ENCODE measurements at regions not wholly inside any gene's neighbourhood (a gene's known extent, or its start where the extent isn't known, plus 50 kb on each side); places are given as distances from the start of the nearest gene placed in this dataset.

GRCh38 chr15:38861108-38861507, 296.5 kb upstream of the RASGRP1 start:
- no peak for TF ChIP-seq CTCF (IDR thresholded peaks at IDR 0.05; ENCODE audit: low read depth, low read length, missing control alignments)
- no peaks in the 10 kb centered on the region for H3K27me3 ChIP-seq (replicated peaks)
- in situ Hi-C loops (cut with HindIII; ENCODE audit: low pct_ligation_motif_present, low sequenced_read_pairs): no loop called here
- H3K4me3 ChIP-seq (ENCODE audit: low read depth, low read length): no peak overlapping the region
- no peaks in the 10 kb centered on the region for H3K36me3 ChIP-seq (replicated peaks)
- DNase-seq: no peak
- H3K27ac ChIP-seq: no peak overlapping the region

- in situ Hi-C loops (cut with HindIII; ENCODE audit: low pct_ligation_motif_present, low sequenced_read_pairs): no loop called here
- DNase-seq: no peak
- no peak overlapping the region for H3K27ac ChIP-seq
- H3K27me3 ChIP-seq (replicated peaks): no peaks in the 10 kb centered on the region
- H3K4me3 ChIP-seq (ENCODE audit: low read depth, low read length): no peak overlapping the region
- TF ChIP-seq CTCF (IDR thresholded peaks at IDR 0.05; ENCODE audit: low read depth, low read length, missing control alignments): no peak
- no peaks in the 10 kb centered on the region for H3K36me3 ChIP-seq (replicated peaks)
Observed at GRCh38 chr15:38862099-38862498, 297.5 kb upstream of the RASGRP1 start.

GRCh38 chr15:38863381-38863780, 298.8 kb upstream of the RASGRP1 start:
- no peak for DNase-seq
- in situ Hi-C loops (cut with HindIII; ENCODE audit: low pct_ligation_motif_present, low sequenced_read_pairs): no loop called here
- Histone ChIP-seq H3K27me3 (replicated peaks) (no peaks in the 10 kb centered on the region), H3K27ac (no peak overlapping the region), H3K36me3 (replicated peaks) (no peaks in the 10 kb centered on the region), H3K4me3 (ENCODE audit: low read depth, low read length) (no peak overlapping the region)
- no peak for TF ChIP-seq CTCF (IDR thresholded peaks at IDR 0.05; ENCODE audit: low read depth, low read length, missing control alignments)

- H3K4me3 ChIP-seq (ENCODE audit: low read depth, low read length): no peak overlapping the region
- no peaks in the 10 kb centered on the region for H3K36me3 ChIP-seq (replicated peaks)
- peak; percentile 48 for TF ChIP-seq CTCF (IDR thresholded peaks at IDR 0.05; ENCODE audit: low read depth, low read length, missing control alignments)
- no peaks in the 10 kb centered on the region for H3K27me3 ChIP-seq (replicated peaks)
- DNase-seq: no peak
- no peak overlapping the region for H3K27ac ChIP-seq
- in situ Hi-C loops (cut with HindIII; ENCODE audit: low pct_ligation_motif_present, low sequenced_read_pairs): no loop called here
Observed at GRCh38 chr15:38864122-38864521, 299.5 kb upstream of the RASGRP1 start.

- no peak overlapping the region for H3K4me3 ChIP-seq (ENCODE audit: low read depth, low read length)
- in situ Hi-C loops (cut with HindIII; ENCODE audit: low pct_ligation_motif_present, low sequenced_read_pairs): no loop called here
Observed at GRCh38 chr15:38864827-38865581, 300.4 kb upstream of the RASGRP1 start.

More at GRCh38 chr15:38864827-38865581, 300.4 kb upstream of the RASGRP1 start:
- H3K36me3 ChIP-seq (replicated peaks): no peaks in the 10 kb centered on the region
- peak; percentile 16 for TF ChIP-seq CTCF (IDR thresholded peaks at IDR 0.05; ENCODE audit: low read depth, low read length, missing control alignments)
- DNase-seq: peak; percentile 80
- peak overlapping the region; percentile 28 for H3K27ac ChIP-seq
- H3K27me3 ChIP-seq (replicated peaks): no peaks in the 10 kb centered on the region

Measured in brain microvascular endothelial cell (primary cell).